ENCODE measurements at regions not wholly inside any gene's neighbourhood (a gene's known extent, or its start where the extent isn't known, plus 50 kb on each side); places are given as distances from the start of the nearest gene placed in this dataset.
"Not testable (repeated sequence)": the region's sequence is repeated elsewhere in the genome, so short reads cannot be mapped to it uniquely, and the experiment has no call there.

DNA sequence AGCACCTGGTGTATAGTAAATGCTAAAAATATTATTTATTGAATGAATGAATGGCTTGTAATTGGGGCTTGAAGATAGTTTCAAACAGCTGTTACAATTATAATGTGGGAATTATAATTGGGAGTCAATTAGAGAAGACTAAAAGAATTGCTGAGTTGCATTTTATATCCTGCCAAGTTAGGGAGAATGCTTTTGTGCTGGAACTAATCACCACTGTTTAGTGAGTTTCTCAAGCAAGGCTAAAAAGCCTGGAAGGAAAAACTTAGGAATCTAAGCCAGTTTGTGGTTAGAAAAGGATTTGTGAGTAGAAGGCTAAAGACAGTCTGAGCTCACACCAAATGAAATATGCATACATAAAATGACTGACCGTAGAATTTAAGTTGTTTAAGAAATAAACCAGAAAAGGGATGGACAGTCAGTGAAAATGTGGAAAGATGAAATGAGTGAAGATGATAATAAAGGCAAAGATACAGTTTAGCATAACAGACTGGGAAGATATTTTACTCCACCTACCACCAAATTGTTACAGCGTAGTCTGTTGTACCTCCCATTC lies 647.7 kb upstream of the FSHR start:
- no peak for DNase-seq

DNA sequence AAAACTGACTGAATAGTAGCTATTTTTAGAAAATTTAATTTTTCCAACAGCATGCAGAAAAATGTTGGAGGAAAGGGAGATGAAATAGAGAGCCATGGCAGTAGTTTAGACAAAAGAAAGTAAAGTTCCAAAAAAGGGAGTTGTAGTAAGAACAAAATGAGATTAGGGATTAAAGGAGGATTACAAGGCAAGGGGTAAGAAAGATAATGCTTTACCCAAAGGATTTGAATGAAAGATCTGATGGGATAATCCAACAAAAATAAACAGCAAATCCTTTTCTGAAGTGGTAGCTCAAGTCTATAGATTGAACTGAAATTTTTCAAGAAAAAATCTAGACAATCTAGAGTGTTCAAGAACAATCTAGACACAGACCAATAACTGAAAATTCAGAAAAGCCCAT lies 644.3 kb upstream of the FSHR start:
- DNase-seq = no peak

- DNase-seq = no peak
These were observed 642.0 kb upstream of the FSHR start for GRCh38 chr2:49796266-49796665.

DNA sequence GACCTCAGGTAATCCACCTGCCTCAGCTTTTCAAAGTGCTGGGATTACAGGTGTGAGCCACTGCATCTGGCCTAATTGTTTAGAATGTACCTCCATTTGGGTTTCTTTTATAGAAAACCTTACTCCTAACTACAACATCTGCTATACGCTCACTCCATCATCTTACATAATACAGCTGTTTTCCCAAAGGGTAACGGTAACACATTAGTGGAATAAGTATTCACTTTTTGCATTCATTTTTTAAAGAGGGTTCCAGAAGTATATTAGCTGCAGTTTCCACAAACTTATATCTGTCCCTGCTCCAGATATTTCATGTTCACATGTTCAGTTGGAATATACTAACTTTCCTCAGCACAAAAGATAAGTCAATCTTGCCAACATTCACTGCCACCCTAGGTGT lies 640.1 kb upstream of the FSHR start:
- no peak for DNase-seq

GRCh38 chr2:49788300-49788699 lies 634.0 kb upstream of the FSHR start:
- DNase-seq = no peak

DNA sequence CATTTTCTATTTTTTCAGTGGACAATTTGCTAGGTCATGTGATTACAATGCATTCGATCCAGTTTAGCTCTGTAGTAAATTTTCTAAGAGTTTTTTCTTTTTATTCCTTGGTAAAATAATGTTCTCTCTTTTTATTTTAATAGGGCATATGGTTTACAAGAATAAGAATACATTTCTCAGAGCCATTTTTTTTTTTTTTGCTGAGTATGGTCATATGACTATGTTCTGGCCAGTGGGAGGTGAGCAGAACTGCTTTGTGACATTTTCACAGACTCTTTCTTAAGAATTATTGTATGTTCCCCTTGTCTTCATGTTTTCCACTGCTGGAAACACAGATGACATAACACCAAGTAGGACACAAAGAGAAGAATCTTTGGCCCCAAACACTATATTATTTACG lies 626.6 kb upstream of the FSHR start:
- no peak for DNase-seq

- DNase-seq = no peak
These were observed 618.1 kb upstream of the FSHR start for GRCh38 chr2:49772299-49772970.

- no peak for DNase-seq
These were observed 616.6 kb upstream of the FSHR start for GRCh38 chr2:49770919-49771318.

DNA sequence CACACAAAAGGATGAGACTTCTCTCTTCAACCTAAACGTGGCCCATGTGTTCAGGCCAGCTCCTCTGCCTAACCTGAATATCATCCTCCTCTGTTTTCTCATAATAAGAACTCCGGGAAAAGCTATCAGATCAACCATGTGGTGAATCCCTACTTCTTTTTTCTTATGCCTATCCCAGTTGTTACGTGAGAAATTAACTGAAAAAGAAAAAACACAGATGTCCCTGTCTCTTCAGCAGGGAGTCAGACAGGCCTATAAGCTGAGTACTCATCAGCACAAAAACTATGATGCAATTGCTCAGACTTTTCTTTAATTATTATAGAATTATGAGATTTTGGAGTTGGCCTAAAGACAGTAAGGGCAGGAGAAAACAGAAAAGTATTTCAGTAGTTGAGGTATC lies 613.0 kb upstream of the FSHR start:
- no peak for DNase-seq

DNA sequence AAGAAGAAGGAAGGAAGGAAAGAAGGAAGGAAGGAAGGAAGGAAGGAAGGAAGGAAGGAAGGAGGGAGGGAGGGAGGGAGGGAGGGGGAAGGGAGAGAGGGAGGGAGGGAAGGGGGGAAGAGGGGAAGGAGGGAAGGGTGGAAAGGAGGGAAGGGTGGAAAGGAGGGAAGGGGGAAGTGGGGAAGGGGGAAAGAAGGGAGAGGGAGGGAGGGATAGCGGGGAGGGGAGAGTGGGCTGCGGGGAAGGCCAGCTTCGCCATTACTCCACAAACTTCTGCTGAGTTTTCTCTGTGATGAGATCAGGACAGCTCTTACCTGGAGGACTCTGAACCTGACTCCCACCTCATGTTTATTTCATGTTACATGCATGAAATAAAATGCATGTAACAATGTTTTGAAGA lies 601.5 kb upstream of the FSHR start:
- no peak for DNase-seq

DNA sequence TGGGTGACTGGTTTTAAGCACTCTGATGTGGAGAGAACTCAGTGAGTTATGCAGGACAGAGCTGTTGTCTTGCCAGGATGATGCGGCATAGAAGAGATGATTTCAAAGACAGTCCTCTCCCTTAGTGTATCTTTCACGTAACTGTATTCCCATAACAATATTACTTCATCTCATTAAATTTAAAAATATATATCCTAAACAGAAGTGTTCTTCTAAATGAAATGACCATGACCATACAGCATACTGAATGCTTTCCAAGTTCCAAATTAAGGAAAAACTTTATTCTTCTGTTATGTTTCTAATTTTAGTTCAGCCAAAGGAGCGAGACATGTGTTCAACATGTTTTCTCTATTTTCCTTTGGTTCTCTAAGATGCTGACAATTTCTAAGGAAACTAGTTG lies 600.1 kb upstream of the FSHR start:
- no peak for DNase-seq

- DNase-seq = no peak
These were observed 599.1 kb upstream of the FSHR start for GRCh38 chr2:49753344-49753985.

GRCh38 chr2:49737606-49738005 lies 583.3 kb upstream of the FSHR start:
- no peak for DNase-seq

GRCh38 chr2:49732924-49733323 lies 578.6 kb upstream of the FSHR start:
- not testable (repeated sequence) for DNase-seq

GRCh38 chr2:49719241-49719640 lies 564.9 kb upstream of the FSHR start:
- DNase-seq = no peak

DNA sequence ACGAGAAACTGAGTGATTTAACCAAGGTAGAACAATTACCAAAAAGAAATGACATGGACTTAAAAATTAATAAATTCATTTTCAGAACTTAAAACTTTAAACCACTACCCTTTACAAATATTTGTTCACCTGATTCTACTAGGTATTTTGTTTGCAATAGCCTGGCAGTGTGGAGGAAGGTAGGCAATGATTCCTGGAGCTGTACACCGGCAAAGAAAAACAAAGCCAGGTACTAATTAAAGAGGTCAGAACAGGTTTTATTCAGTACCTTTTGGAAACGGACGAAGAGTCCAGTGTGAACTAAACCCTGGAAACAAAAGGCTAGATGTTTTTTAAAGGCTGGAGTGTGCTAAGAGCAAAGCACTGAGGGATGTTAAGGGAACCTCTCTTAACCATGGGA lies 561.3 kb upstream of the FSHR start:
- DNase-seq = no peak

DNA sequence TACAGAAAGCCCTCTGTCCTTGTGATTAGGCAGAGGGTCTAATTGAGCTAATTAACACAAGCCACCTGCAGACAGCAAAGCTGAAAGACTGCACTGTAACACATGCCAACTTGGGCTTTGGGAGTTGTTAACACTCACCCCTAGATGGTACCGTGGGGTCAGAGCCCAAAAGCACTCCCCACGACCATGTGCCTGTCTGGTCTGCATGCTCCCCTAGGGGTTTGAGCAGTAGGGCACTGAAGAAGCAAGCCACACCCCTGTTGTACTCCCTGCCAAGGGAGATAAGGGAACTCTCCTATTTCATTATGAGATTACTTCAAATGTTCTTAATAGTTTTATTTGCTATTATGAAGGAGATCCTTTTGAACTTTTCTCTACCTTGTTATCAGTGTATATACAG lies 560.1 kb upstream of the FSHR start:
- no peak for DNase-seq

DNA sequence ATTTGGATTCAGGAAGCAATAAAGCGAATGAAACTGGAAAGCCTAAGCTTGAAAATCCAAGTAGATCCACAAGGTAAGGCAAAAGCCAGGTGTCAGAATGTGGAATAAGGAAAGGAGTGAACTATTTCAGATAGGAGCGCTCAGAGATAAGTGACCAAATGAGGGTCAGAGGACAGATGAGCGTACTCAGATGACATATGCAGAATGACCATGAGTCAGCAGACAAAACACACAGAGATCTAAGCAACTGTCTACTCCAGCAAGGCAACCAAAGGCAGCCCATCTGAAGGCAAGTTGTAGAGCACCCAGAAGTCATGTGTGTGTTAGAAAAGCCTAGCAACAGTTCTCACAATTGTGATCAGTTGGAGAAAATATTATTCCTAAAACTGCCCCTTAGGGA lies 548.4 kb upstream of the FSHR start:
- DNase-seq = no peak

DNA sequence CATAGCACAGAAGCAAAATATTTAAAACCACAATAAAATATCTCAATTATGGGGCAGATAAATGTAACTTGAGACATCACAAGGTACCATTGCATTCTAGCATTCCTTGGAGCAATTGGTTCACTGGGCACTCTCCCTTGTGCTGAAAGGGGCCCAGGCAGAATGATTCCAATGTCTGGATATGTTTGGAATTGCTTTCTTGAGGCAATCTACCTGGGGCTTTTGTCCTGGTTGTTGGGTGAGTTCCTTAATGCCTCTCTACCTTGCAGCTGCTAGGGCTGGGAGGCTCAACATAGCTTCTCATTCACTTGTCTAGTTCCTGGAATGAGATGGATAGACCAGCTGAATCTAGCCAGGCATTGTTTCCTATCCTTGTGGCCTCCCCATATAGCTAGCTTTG lies 539.6 kb upstream of the FSHR start:
- no peak for DNase-seq

- not testable (repeated sequence) for DNase-seq
These were observed 537.7 kb upstream of the FSHR start for GRCh38 chr2:49692022-49692421.

- peak; percentile 2 for DNase-seq
These were observed 533.6 kb upstream of the FSHR start for GRCh38 chr2:49687918-49688317.

- DNase-seq = no peak
These were observed 532.7 kb upstream of the FSHR start for GRCh38 chr2:49686897-49687442.

DNA sequence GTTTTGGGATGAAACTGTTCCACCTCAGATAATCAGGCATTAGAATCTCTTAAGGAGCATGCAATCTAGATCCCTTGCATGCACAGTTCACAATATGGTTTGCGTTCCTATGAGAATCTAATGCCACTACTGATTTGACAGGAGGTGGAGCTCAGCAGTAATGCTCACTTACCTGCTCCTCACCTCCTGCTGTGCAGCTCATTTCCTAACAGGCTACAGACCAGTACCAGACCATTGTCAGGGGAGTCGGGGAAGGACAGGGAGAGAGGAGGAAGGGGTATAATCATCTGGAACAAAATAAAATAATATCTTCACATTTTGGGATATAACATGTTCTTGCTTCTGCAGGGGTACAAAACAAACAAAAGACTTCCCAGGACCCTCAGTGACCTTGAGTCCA lies 532.0 kb upstream of the FSHR start:
- DNase-seq = no peak

DNA sequence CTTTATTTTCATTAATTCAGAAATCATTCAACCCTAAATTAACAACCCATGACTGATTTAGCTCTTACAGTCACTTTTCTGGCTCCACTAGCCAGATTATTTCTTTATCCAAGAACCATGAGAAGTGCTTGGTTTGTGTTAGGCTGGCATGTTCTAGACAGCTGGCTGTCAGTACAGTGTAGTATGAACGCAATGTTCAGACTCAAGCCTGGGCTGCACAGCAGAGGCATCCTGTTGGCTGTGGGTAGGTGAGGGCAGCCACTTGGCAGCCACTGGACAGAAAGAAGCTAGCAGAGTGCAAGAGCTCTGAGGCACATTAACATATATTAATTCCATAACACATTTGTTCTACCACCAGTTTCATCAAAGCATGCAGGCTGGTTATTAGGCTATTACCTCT lies 522.9 kb upstream of the FSHR start:
- DNase-seq = no peak

DNA sequence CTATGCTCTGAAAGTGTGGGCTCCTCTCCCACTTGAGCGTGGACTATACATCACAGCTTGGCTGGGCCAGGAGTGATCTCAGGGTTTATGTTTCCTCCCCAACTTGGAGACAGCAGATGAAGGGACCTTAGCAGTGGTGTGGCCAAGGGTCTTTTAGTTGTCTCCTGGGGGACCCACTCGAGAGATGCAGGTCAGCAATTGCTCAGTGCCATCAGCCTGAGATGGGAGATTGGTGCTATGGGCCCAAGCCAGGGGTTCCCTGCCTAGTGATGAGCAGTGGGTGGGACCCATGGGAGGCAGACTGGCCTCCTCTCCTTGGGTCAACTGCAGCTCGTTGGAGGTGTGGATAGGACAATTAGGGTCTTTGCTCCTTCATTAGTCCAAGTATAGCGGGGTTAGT lies 510.5 kb upstream of the FSHR start:
- DNase-seq = no peak

Data from KG1 (cell line).